GM18507 (cell line): ENCODE measurements at regions not wholly inside any gene's neighbourhood (a gene's known extent, or its start where the extent isn't known, plus 50 kb on each side); places are given as distances from the start of the nearest gene placed in this dataset.
"Not testable (repeated sequence)": the region's sequence is repeated elsewhere in the genome, so short reads cannot be mapped to it uniquely, and the experiment has no call there.

Experiments
- DNase-seq: peaks from one replicate; pipeline ENCODE4 v3.0.0; 2011; ENCODE audit warnings: low read depth; ENCODE audit not compliant: insufficient read length; ENCODE audit errors: extremely low spot score
- FAIRE-seq: peaks from 2 replicates; lab custom pipeline; 2011; peaks lifted over from hg19 to GRCh38; lab: Jason Lieb, UNC

- FAIRE-seq (no peak), DNase-seq (no peak)
Observed at GRCh38 chr11:116051494-116051893, 547.3 kb upstream of the CADM1 start.

GRCh38 chr11:116049383-116049782 is 545.2 kb upstream of the CADM1 start:
- DNase-seq (no peak), FAIRE-seq (no peak)

GRCh38 chr11:116046127-116046526 is 541.9 kb upstream of the CADM1 start:
- FAIRE-seq (no peak), DNase-seq (no peak)

GRCh38 chr11:116044941-116045340 is 540.7 kb upstream of the CADM1 start:
- FAIRE-seq (no peak), DNase-seq (no peak)

- FAIRE-seq (no peak), DNase-seq (no peak)
Observed at GRCh38 chr11:116044520-116044919, 540.3 kb upstream of the CADM1 start.

- no peak for DNase-seq
- no peak for FAIRE-seq
Observed at GRCh38 chr11:116043857-116044256, 539.6 kb upstream of the CADM1 start.

- FAIRE-seq, DNase-seq: not testable (repeated sequence)
Observed at GRCh38 chr11:116043059-116043458, 538.8 kb upstream of the CADM1 start.

GRCh38 chr11:116042146-116042545 is 537.9 kb upstream of the CADM1 start:
- FAIRE-seq (no peak), DNase-seq (no peak)

GRCh38 chr11:116037861-116038260 is 533.6 kb upstream of the CADM1 start:
- DNase-seq (no peak), FAIRE-seq (no peak)

GRCh38 chr11:116035977-116036376 is 531.8 kb upstream of the CADM1 start:
- FAIRE-seq (no peak), DNase-seq (no peak)

- no peak for DNase-seq
- FAIRE-seq = no peak
Observed at GRCh38 chr11:116033931-116034553, 529.8 kb upstream of the CADM1 start.

- DNase-seq (no peak), FAIRE-seq (peak; percentile 39)
Observed at GRCh38 chr11:116030697-116031331, 526.6 kb upstream of the CADM1 start.

- not testable (repeated sequence) for DNase-seq, FAIRE-seq
Observed at GRCh38 chr11:116028506-116028905, 524.3 kb upstream of the CADM1 start.

- FAIRE-seq = no peak
- DNase-seq = no peak
Observed at GRCh38 chr11:115999437-115999836, 495.2 kb upstream of the CADM1 start.

- DNase-seq = no peak
- no peak for FAIRE-seq
Observed at GRCh38 chr11:115996808-115997188, 492.6 kb upstream of the CADM1 start.

GRCh38 chr11:115996125-115996807 is 492.1 kb upstream of the CADM1 start:
- DNase-seq = peak; percentile 42
- peak; percentile 96 for FAIRE-seq

- DNase-seq = no peak
- FAIRE-seq = no peak
Observed at GRCh38 chr11:115993590-115993989, 489.4 kb upstream of the CADM1 start.

GRCh38 chr11:115990004-115990447 is 485.8 kb upstream of the CADM1 start:
- no peak for DNase-seq
- peak; percentile 64 for FAIRE-seq

- FAIRE-seq (no peak), DNase-seq (no peak)
Observed at GRCh38 chr11:115985896-115986295, 481.7 kb upstream of the CADM1 start.

- DNase-seq (no peak), FAIRE-seq (no peak)
Observed at GRCh38 chr11:115984228-115984627, 480.0 kb upstream of the CADM1 start.

- no peak for FAIRE-seq
- no peak for DNase-seq
Observed at GRCh38 chr11:115982666-115983065, 478.5 kb upstream of the CADM1 start.
